ENCODE measurements at regions not wholly inside any gene's neighbourhood (a gene's known extent, or its start where the extent isn't known, plus 50 kb on each side); places are given as distances from the start of the nearest gene placed in this dataset.

- POLR2A ChIA-PET (ENCODE audit: partially characterized antibody): no interaction called here
- H3K27me3 ChIP-seq (replicated peaks in 1 of 4; ENCODE audit: control insufficient read depth in 3 of 4, extremely low read depth in 1 of 4, insufficient read depth in 3 of 4, low read length in 3 of 4): no peaks in the 10 kb centered on the region
- no peaks in the 10 kb centered on the region for H3K79me2 ChIP-seq (ENCODE audit: control insufficient read depth in 1 of 2, insufficient read depth in 2 of 2, low read length in 2 of 2)
- CTCF ChIA-PET (ENCODE audit: partially characterized antibody): interaction anchor here (0.9 kb wide), 1 partner anchor 9 kb away, joined by 3 read pairs; no protein-coding TSS in a partner anchor
- H2BK20ac ChIP-seq (ENCODE audit: low read length): no peak overlapping the region
- H3K27ac ChIP-seq (ENCODE audit: low read depth, low read length): no peak overlapping the region
- no peaks in the 10 kb centered on the region; the same call in 1 of the 2 replicates for H3K23me2 ChIP-seq (ENCODE audit: low read depth, low read length)
- H4K91ac ChIP-seq (replicated peaks; ENCODE audit: insufficient read length, low read length): no peak overlapping the region
- H3K4me1 ChIP-seq (replicated peaks in 1 of 4; ENCODE audit: control insufficient read depth in 3 of 4, insufficient read depth in 4 of 4, low read length in 3 of 4): no peaks in the 10 kb centered on the region
- H3K9ac ChIP-seq (replicated peaks in 1 of 4; ENCODE audit: extremely low read depth in 1 of 4, low read depth in 3 of 4, low read length in 3 of 4): no peak overlapping the region
- H3K14ac ChIP-seq (ENCODE audit: insufficient read length): no peak overlapping the region
- no peak overlapping the region for H2BK15ac ChIP-seq (ENCODE audit: low read length)
- DNase-seq (ENCODE audit: low read depth in 1 of 2, low spot score in 2 of 2) (no peak), FAIRE-seq (no peak)
- no peak overlapping the region for H3K56ac ChIP-seq (replicated peaks; ENCODE audit: insufficient read length, low read depth, low read length)
- H2BK5ac ChIP-seq (ENCODE audit: low read depth, low read length): no peak overlapping the region
- WGBS, 2 experiments (ENCODE audit: extremely low coverage in 1 of 2, insufficient coverage in 1 of 2, insufficient read length in 1 of 2, insufficient replicate concordance in 2 of 2, low coverage in 1 of 2, low lambda C conversion rate in 2 of 2, missing lambda C conversion rate in 1 of 2): 90% methylated on average over 4 of the region's 4 CpGs; no CpG with 5 or more reads in 1 of the 2 experiments
- no peak overlapping the region for H3K18ac ChIP-seq (ENCODE audit: extremely low read depth, low read length)
- no peaks in the 10 kb centered on the region for H3K9me3 ChIP-seq (ENCODE audit: insufficient read depth in 2 of 2, low read depth in 1 of 2, low read length in 1 of 2)
- no peaks in the 10 kb centered on the region for H4K20me1 ChIP-seq (replicated peaks in 1 of 2; ENCODE audit: control insufficient read depth in 1 of 2, insufficient read depth in 2 of 2, low read length in 2 of 2)
- H2AK5ac ChIP-seq (ENCODE audit: low read depth, low read length): no peak overlapping the region
- no peak overlapping the region for H3K4me2 ChIP-seq (ENCODE audit: insufficient read depth in 1 of 2, low read depth in 2 of 2, low read length in 2 of 2)
- H3K23ac ChIP-seq (ENCODE audit: insufficient read length): no peak overlapping the region
- no peak overlapping the region for H3K4me3 ChIP-seq (ENCODE audit: extremely low read depth in 1 of 4, insufficient read depth in 2 of 4, low read depth in 3 of 4, low read length in 4 of 4)
- H3K36me3 ChIP-seq (ENCODE audit: control insufficient read depth in 2 of 4, insufficient read depth in 4 of 4, low read length in 3 of 4): no peaks in the 10 kb centered on the region
- H3K4ac ChIP-seq (replicated peaks; ENCODE audit: insufficient read length, low read depth, low read length): no peak overlapping the region
- H2BK12ac ChIP-seq (ENCODE audit: low read depth, low read length): no peak overlapping the region
- H4K8ac ChIP-seq (ENCODE audit: extremely low read depth, insufficient read depth, low read length): no peak overlapping the region
- H2AFZ ChIP-seq (ENCODE audit: low read length): no peak overlapping the region
- no peak overlapping the region for H2BK120ac ChIP-seq (replicated peaks; ENCODE audit: low read depth, low read length)
- no peaks in the 10 kb centered on the region for H3K79me1 ChIP-seq (ENCODE audit: low read depth, low read length)
- H4K5ac ChIP-seq (ENCODE audit: insufficient read length, low read depth, low read length): no peak overlapping the region
- TF ChIP-seq GTF2F1 (IDR thresholded peaks at IDR 0.05; ENCODE audit: borderline replicate concordance, low read depth, low read length): no peak
- TF ChIP-seq GABPA (IDR thresholded peaks at IDR 0.05; ENCODE audit: borderline replicate concordance, insufficient read depth, low read length): no peak
- TF ChIP-seq CEBPB (IDR thresholded peaks at IDR 0.05; ENCODE audit: low read depth, low read length): no peak
- TF ChIP-seq RNF2 (IDR thresholded peaks at IDR 0.05; ENCODE audit: borderline replicate concordance, low read depth, low read length, missing control alignments, poor library complexity, severe bottlenecking): no peak
- no peak for TF ChIP-seq ZNF274 (IDR thresholded peaks at IDR 0.05; ENCODE audit: borderline replicate concordance, extremely low read depth, low read length)
- TF ChIP-seq POLR2A (IDR thresholded peaks at IDR 0.05; ENCODE audit: control extremely low read depth in 1 of 2, low read depth in 2 of 2, low read length in 2 of 2): no peak
- no peak for TF ChIP-seq TBP (IDR thresholded peaks at IDR 0.05; ENCODE audit: low read depth, low read length)
- no peak for TF ChIP-seq CTBP2 (IDR thresholded peaks at IDR 0.05; ENCODE audit: borderline replicate concordance, insufficient read depth, insufficient read length, low read length)
- no peak for TF ChIP-seq POU5F1 (IDR thresholded peaks at IDR 0.05; ENCODE audit: low read depth, low read length)
- no peak for TF ChIP-seq KDM5A (IDR thresholded peaks at IDR 0.05; ENCODE audit: low read length)
- no peak for TF ChIP-seq SP2 (IDR thresholded peaks at IDR 0.05; ENCODE audit: low read length)
- TF ChIP-seq CREB1 (IDR thresholded peaks at IDR 0.05): no peak
- no peak for TF ChIP-seq EZH2 (IDR thresholded peaks at IDR 0.05; ENCODE audit: low read depth, low read length, severe bottlenecking)
- TF ChIP-seq RAD21 (IDR thresholded peaks at IDR 0.05 in 1 of 2, conservative IDR thresholded peaks at IDR 0.05 in 1 of 2; ENCODE audit: low read depth in 2 of 2, low read length in 2 of 2): no peak
- no peak for TF ChIP-seq EP300 (IDR thresholded peaks at IDR 0.05; ENCODE audit: borderline replicate concordance in 1 of 2, low read depth in 2 of 2, low read length in 2 of 2)
These were observed 638.8 kb downstream of the LRRC70 start for GRCh38 chr5:63217422-63217821.

All from H1 (cell line).